Panc1 (cell line): ENCODE measurements at regions not wholly inside any gene's neighbourhood (a gene's known extent, or its start where the extent isn't known, plus 50 kb on each side); places are given as distances from the start of the nearest gene placed in this dataset.

Experiments
- CTCF ChIP-seq: fragments of 450-650 bp; IDR thresholded peaks from 2 replicates; pipeline ENCODE4 v1.5.1; 2017; ENCODE audit warnings: mild to moderate bottlenecking
- POLR2AphosphoS5 ChIP-seq: IDR thresholded peaks from 2 replicates; pipeline ENCODE4 v1.6.1; 2012; ENCODE audit warnings: mild to moderate bottlenecking, low read depth, low read length, moderate library complexity
- REST ChIP-seq, 2 experiments: IDR thresholded peaks; 2 replicates each; pipeline ENCODE4 v1.6.1; 2011 to 2012; ENCODE audit warnings: low read depth in 2 of 2, control low read depth in 1 of 2, low read length in 1 of 2, mild to moderate bottlenecking in 1 of 2, moderate library complexity in 1 of 2; ENCODE audit not compliant: insufficient read depth in 1 of 2
- SIN3A ChIP-seq: IDR thresholded peaks from 2 replicates; pipeline ENCODE4 v1.6.1; 2012; ENCODE audit warnings: low read depth, mild to moderate bottlenecking, low read length, moderate library complexity, borderline replicate concordance; ENCODE audit not compliant: insufficient read depth

- TF ChIP-seq SIN3A (no peak), CTCF (no peak), POLR2AphosphoS5 (no peak), REST (IDR thresholded peaks at IDR 0.05; ENCODE audit: insufficient read depth in 1 of 2, low read depth in 2 of 2, low read length in 1 of 2) (no peak)
These were observed 570.0 kb upstream of the CDH5 start for GRCh38 chr16:65796481-65796880.
